AG09309 (cell line): ENCODE measurements at regions not wholly inside any gene's neighbourhood (a gene's known extent, or its start where the extent isn't known, plus 50 kb on each side); places are given as distances from the start of the nearest gene placed in this dataset.

Source experiments
- DNase-seq: peaks from one replicate; pipeline ENCODE4 v3.0.0-alpha.2; 2010; ENCODE audit warnings: low read depth
- H3K4me3 ChIP-seq: 2 replicates; pipeline ENCODE4 v1.5.1; 2011; ENCODE audit warnings: mild to moderate bottlenecking, low read depth, low read length, moderate library complexity; ENCODE audit not compliant: control insufficient read depth
- TF ChIP-seq, protein P1 (sequence below): IDR thresholded peaks from 2 replicates; pipeline ENCODE4 v1.5.1; 2011; ENCODE audit warnings: mild to moderate bottlenecking, low read depth, low read length, inconsistent platforms; ENCODE audit not compliant: insufficient read depth, control insufficient read depth; ENCODE audit errors: missing control alignments

DNA sequence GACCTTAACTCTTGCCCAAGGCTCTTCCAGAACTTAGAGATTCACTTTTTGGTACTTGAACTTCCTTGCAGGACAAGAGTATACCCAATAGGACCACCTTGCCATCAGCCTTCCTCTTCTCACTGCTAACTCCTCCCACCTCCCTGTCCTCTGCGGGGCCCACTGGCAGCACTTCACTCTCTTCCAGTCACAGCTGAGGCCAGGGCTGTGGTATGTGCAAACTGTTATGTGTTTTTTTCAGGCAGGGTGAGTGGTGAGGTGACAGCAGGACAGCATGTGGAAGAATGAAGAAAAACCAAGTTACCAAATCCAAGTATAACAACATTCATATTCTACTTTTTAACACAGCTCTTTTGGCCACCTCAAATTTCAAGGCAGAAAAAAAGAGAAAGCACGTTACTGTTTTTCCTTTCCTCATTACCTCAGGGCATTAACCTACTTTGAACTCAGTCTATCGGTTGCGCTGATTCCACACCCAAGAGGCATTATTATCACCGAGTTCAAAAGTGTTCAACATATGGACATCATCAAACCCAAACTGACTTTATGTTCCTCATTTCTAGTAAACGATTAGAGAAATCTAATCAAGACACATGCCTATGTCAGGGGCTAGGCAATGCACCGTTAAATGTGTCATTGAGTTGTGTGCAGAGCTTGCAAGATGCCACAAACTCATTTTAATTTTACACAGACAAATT lies 605.2 kb upstream of the SYT4 start:
- H3K4me3 ChIP-seq, result no peak overlapping the region
- no peak for DNase-seq
- TF ChIP-seq, protein P1, sequence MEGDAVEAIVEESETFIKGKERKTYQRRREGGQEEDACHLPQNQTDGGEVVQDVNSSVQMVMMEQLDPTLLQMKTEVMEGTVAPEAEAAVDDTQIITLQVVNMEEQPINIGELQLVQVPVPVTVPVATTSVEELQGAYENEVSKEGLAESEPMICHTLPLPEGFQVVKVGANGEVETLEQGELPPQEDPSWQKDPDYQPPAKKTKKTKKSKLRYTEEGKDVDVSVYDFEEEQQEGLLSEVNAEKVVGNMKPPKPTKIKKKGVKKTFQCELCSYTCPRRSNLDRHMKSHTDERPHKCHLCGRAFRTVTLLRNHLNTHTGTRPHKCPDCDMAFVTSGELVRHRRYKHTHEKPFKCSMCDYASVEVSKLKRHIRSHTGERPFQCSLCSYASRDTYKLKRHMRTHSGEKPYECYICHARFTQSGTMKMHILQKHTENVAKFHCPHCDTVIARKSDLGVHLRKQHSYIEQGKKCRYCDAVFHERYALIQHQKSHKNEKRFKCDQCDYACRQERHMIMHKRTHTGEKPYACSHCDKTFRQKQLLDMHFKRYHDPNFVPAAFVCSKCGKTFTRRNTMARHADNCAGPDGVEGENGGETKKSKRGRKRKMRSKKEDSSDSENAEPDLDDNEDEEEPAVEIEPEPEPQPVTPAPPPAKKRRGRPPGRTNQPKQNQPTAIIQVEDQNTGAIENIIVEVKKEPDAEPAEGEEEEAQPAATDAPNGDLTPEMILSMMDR, result no peak

DNA sequence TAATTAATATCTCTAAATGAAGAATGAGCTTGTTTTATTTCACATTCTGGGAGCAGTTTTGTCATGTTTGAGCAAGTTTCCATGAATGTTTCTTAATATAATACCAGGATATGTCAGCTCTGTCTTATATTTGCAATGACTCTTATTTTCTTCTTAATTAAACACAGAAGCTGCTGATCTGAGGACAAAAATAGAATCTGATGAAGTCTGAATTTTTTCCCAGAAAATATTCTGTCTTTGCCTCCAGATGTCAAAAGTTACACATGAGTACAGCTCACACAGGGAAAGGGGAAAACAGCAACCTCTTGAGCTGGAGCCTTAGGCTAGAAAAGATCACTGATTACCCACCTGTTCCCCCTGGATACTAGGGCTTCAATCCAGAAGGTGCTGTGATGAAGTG lies 606.6 kb upstream of the SYT4 start:
- no peak for DNase-seq
- TF ChIP-seq, protein P1, result no peak
- no peak overlapping the region for H3K4me3 ChIP-seq

DNA sequence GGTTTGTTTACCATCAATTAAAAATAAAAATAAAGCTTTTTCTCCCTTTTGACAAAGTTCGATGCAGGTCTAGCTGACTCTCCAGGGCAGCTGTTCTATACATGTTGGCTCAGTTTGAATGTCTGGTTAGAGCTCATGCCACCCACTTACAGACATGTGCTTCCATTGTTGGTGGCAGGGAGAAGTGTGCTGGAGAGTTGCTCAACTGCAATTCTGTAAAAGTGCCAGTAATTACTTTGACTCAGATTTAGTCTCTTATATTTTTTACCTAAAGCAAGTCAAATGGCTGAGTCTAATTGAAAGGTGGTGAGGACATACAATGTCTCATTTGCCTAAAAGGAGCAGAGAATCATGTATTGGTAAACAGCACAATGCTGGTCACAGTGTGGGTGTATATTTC lies 609.1 kb upstream of the SYT4 start:
- H3K4me3 ChIP-seq, result no peak overlapping the region
- DNase-seq, result no peak

DNA sequence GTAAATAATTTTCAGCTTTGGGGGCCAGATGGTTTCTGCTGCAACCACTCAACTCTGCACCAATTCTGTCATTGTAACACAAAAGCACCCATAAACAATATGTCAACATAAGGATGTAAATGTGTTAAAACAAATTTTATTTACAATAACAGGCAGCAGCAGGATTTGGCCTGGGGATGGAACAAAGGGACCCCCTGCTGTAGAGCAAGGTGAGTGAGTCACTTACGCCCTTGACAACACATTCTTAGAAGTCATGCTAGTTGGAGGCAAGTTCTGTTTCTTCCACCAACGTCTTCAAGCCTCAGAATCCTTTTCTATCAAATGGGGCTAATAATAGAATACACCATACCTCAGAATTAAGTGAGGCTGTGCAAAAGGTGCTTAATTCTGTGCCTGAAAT lies 610.2 kb upstream of the SYT4 start:
- DNase-seq, result no peak
- no peak overlapping the region for H3K4me3 ChIP-seq
- TF ChIP-seq, protein P1, result no peak

More for the DNA sequence above, 609.1 kb upstream of the SYT4 start:
- TF ChIP-seq, protein P1, result no peak

DNA sequence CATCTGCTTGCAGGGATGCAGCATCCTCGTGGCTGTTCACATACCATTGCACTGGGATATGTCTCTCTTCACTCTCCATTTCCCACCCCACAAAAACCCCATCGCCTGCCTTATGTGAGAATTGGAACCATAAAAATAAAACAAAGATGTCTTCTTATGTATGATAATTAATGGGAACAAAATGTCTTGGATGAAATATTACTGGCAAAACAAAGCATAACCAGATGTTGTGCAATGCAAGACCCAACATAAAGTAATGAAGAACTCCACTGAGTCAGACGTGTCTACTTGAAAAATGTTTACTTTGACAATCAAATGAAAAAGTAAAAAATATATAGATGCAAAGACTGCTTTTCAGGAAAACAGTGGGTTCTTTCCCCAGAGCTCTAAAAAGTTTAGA lies 611.3 kb upstream of the SYT4 start:
- H3K4me3 ChIP-seq, result no peak overlapping the region
- DNase-seq, result no peak
- TF ChIP-seq, protein P1, result no peak

DNA sequence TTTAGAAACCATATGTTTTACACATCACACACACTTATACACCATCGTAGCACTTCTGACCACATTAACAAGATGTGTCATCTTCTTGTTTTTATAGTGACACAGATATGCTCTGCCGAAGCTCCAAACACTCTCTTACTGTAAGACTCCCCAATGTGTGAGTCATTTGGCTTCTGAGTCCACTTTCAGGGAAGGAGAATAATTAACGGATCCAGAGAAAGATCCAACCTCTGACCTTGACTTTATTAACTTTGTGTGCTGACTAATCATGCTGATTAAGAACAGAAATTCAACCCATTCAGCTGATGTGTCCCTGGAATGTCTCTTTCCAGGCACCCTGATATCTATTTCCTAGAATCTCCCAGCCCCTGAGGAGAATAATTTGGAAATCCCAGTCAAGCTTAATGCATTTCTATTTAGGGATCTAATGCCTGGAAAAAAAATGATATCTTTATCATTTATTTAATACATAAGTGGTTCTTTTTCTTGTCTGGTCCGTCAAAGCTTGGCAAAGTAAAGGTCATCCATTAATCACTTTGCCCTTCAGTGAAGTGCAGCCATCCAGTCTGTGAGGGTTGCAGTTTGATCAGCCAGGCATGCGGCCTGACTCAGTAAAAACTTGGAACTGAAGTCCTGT lies 615.8 kb upstream of the SYT4 start:
- TF ChIP-seq, protein P1, result no peak
- no peak overlapping the region for H3K4me3 ChIP-seq
- DNase-seq, result peak; percentile 85
